ENCODE measurements at regions not wholly inside any gene's neighbourhood (a gene's known extent, or its start where the extent isn't known, plus 50 kb on each side); places are given as distances from the start of the nearest gene placed in this dataset.
"Not testable (repeated sequence)": the region's sequence is repeated elsewhere in the genome, so short reads cannot be mapped to it uniquely, and the experiment has no call there.

DNA sequence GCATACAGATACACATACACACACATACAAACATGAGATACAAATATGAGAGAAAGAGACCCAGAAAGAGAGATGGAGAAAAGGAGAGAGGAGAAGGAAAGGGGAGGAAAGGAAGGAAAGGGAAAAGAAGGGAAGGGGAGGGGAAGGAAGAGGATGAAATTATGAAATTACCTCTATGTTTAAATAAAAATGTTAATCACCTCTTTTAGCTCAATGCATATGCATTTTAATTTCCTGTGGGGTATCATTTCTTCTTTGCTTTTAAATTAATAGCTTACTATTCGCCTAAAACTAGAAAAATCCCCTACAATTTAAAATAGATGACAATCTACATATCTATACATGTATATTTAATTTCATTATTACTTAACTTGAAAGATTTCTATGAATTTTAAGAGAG is 958.0 kb upstream of the CNTN5 start:
- CTCF ChIA-PET, result no interaction called here
- peaks cover 10% of the 10 kb centered on the region for H3K9me3 Mint-ChIP-seq
- no peak overlapping the region for H3K4me3 Mint-ChIP-seq
- H3K36me3 Mint-ChIP-seq (ENCODE audit: low read depth), result no peaks in the 10 kb centered on the region
- H3K27ac Mint-ChIP-seq, result no peak overlapping the region
- DNase-seq, result no peak
- H3K27me3 Mint-ChIP-seq, result no peaks in the 10 kb centered on the region
- POLR2A ChIA-PET, result no interaction called here
- no peaks in the 10 kb centered on the region for H3K4me1 Mint-ChIP-seq

DNA sequence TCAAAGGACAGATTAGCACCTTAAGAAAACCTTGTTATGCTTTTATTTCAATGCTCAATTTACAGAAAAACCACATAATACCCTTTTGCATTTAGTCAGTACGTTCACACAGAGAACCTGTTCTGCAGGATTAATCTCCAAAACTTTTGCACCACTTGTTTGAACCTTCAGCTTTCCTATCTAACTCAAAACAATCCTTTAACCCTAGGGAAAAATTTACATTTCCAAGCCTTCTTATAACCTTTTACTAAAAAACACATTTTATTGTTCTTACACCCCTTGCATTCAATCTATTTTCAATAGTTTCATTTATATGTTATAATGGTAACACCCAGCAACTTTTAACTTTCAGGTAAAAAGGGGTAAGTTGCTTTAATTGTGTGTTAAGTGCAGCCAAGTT is 952.5 kb upstream of the CNTN5 start:
- H3K27me3 Mint-ChIP-seq, result no peaks in the 10 kb centered on the region
- H3K36me3 Mint-ChIP-seq (ENCODE audit: low read depth), result no peaks in the 10 kb centered on the region
- ChIA-PET POLR2A (no interaction called here), CTCF (no interaction called here)
- peaks cover 5% of the 10 kb centered on the region for H3K9me3 Mint-ChIP-seq
- H3K27ac Mint-ChIP-seq, result no peak overlapping the region
- DNase-seq, result no peak
- H3K4me1 Mint-ChIP-seq, result no peaks in the 10 kb centered on the region
- H3K4me3 Mint-ChIP-seq, result no peak overlapping the region

DNA sequence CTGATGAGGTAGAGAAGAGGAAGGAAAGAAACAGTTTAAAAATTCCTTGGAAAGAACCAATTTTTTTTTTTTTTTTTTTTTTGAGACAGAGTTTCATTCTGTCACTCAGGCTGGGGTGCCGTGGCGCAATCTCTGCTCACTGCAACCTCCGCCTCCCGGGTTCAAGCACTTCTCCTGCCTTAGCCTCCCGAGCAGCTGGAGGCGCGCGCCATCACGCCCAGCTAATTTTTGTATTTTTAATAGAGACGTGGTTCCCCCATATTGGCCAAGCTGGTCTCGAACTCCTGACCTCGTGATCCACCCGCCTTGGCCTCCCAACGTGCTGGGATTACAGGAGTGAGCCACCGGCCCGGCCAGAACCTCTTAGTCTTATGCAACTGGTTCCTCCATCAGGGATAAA is 951.6 kb upstream of the CNTN5 start:
- POLR2A ChIA-PET; H3K27ac Mint-ChIP-seq; H3K4me1 Mint-ChIP-seq; CTCF ChIA-PET; H3K27me3 Mint-ChIP-seq; H3K36me3 Mint-ChIP-seq (ENCODE audit: low read depth); H3K4me3 Mint-ChIP-seq; H3K9me3 Mint-ChIP-seq; DNase-seq: not testable (repeated sequence)

DNA sequence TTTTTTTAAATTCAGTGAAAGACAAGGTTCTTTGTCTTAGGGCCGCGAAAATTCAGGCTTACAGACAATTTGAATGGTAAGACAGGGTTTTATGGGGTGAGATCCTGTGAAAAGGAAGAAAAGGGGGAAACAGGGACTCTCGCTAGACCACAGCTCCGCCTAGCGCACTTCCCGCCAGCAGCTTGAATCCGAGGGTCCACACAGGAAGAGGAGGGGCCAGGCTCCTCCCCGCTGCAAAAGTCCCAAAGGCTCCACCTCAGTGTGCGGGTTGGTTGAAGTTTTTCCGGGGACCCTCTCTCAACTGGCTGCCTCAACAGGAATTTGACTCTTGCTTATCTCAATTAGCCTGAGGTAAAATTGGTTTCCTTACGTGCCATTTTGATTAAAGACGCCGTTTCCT is 950.9 kb upstream of the CNTN5 start:
- POLR2A ChIA-PET, result no interaction called here
- no peaks in the 10 kb centered on the region for H3K27me3 Mint-ChIP-seq
- H3K9me3 Mint-ChIP-seq, result peaks cover 5% of the 10 kb centered on the region
- DNase-seq, result no peak
- H3K4me1 Mint-ChIP-seq, result no peaks in the 10 kb centered on the region
- H3K27ac Mint-ChIP-seq, result no peak overlapping the region
- H3K36me3 Mint-ChIP-seq (ENCODE audit: low read depth), result no peaks in the 10 kb centered on the region
- no peak overlapping the region for H3K4me3 Mint-ChIP-seq
- CTCF ChIA-PET, result no interaction called here

DNA sequence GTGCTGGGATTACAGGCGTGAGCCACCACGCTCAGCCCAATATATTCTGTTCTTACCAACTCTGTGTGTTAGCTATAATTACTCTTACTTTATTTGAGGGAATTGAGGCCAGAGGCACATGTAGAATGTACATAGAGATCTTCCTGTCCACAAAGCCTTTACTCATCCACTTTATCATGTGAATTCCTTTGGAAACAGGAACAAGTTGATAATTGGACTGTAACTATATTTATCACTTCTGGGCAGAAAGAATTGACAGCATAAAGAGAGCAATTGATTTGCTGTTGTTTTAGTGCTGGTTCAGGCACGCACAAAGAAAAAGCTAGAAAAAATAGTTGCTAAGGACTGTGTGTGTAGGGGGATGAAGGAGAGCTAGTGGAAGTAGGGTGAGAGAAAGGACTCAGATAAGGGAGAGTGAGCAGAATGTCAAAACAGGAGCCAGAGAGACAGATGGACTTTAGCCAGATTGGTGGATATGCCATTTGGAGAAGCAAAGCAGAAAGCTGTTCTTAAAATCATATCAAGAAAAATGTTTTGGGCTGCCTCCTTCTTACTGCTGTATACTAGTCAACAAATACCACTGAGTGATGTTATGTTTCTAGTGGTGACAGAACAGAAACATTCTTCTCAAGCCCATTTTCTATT is 929.8 kb upstream of the CNTN5 start:
- DNase-seq, result no peak
- Mint-ChIP-seq H3K36me3 (ENCODE audit: low read depth) (no peaks in the 10 kb centered on the region), H3K27ac (no peak overlapping the region), H3K4me1 (no peaks in the 10 kb centered on the region), H3K4me3 (no peak overlapping the region), H3K27me3 (no peaks in the 10 kb centered on the region), H3K9me3 (peaks cover 14% of the 10 kb centered on the region)
- POLR2A ChIA-PET, result no interaction called here
- CTCF ChIA-PET, result no interaction called here

DNA sequence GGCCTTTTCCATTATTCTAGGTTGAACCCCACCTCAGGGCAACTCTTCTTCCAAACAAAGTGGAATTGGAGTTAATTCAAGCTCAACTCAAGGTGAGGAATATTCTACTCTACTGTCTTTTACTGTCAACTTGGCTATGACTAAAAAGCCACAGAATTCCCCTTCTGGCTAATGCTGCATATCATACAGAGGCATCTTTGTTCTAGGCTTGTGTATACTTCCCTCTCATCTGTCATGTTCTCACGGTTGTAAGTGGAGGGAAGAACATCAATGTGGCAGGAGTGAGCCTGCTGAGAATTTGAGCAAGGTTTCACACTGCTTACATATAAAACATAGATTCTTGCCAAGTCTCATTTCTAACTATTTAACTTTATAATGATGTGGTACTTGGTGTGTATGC is 921.4 kb upstream of the CNTN5 start:
- no peaks in the 10 kb centered on the region for H3K36me3 Mint-ChIP-seq (ENCODE audit: low read depth)
- POLR2A ChIA-PET, result no interaction called here
- no peak overlapping the region for H3K27ac Mint-ChIP-seq
- no peak overlapping the region for H3K4me3 Mint-ChIP-seq
- no peaks in the 10 kb centered on the region for H3K4me1 Mint-ChIP-seq
- CTCF ChIA-PET, result no interaction called here
- H3K9me3 Mint-ChIP-seq, result peaks cover 8% of the 10 kb centered on the region
- DNase-seq, result no peak
- H3K27me3 Mint-ChIP-seq, result no peaks in the 10 kb centered on the region

DNA sequence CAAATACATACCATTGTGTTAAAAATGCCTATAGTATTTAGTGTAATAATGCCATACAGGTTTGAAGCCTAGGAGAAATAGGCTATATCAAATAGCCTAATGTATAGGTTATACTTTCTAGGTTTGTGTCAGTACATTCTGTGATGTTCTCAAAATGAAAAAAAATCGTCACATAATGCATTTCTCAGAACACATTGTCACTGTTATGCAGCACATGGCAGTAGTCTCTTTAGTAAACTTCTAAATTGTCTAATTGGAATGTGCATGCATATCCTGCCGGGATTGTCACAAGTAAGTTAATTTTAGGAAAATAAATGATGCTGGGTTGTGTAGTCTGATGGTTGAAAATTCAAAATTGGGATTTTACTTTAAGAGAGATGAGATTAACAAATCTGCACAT is 920.1 kb upstream of the CNTN5 start:
- ChIA-PET CTCF (no interaction called here), POLR2A (no interaction called here)
- Mint-ChIP-seq H3K4me3 (no peak overlapping the region), H3K9me3 (peaks cover 8% of the 10 kb centered on the region), H3K36me3 (ENCODE audit: low read depth) (no peaks in the 10 kb centered on the region), H3K27me3 (no peaks in the 10 kb centered on the region), H3K27ac (no peak overlapping the region), H3K4me1 (no peaks in the 10 kb centered on the region)
- DNase-seq, result no peak

DNA sequence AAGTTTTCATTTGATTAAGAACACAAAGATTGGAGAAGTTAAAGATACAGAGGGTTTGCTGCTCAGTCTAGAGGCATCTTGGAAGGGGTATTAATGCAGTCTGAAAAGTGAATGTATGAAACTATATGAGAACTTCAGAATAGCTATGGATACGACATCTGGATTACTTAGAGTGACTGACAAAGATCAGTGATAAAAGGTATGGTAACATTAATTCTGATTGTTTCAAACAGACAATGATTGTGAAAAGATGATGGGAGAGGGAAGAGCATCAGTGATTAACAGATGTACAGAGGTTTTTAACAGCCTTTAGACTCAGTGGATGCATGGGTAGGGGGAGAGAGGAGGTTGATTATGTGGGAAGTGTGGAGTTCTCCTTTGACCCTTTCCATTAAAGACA is 919.4 kb upstream of the CNTN5 start:
- DNase-seq, result no peak
- ChIA-PET CTCF (no interaction called here), POLR2A (no interaction called here)
- Mint-ChIP-seq H3K27me3 (no peaks in the 10 kb centered on the region), H3K36me3 (ENCODE audit: low read depth) (no peaks in the 10 kb centered on the region), H3K4me3 (no peak overlapping the region), H3K27ac (no peak overlapping the region), H3K4me1 (no peaks in the 10 kb centered on the region), H3K9me3 (peaks cover 8% of the 10 kb centered on the region)

DNA sequence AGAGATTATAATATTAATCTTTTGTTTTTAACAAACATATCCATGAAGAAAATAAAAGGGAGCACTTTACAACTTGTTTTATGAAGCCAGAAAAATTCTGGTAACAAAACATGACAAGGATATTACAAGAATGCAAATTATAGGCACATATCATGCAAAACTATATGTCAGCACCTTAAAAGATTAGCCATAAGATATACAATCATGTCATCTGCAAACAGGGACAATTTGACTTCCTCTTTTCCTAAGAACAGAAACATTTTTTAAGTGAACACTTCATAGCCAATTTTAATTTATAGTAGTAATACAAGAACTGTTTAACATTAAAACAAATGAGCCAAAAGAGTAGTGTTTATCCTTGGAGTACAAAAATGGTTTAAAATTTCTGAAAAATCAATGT is 916.5 kb upstream of the CNTN5 start:
- DNase-seq, result no peak
- H3K9me3 Mint-ChIP-seq, result peaks cover 3% of the 10 kb centered on the region
- CTCF ChIA-PET, result no interaction called here
- H3K36me3 Mint-ChIP-seq (ENCODE audit: low read depth), result no peaks in the 10 kb centered on the region
- no peaks in the 10 kb centered on the region for H3K4me1 Mint-ChIP-seq
- POLR2A ChIA-PET, result no interaction called here
- H3K4me3 Mint-ChIP-seq, result no peak overlapping the region
- H3K27ac Mint-ChIP-seq, result no peak overlapping the region
- no peaks in the 10 kb centered on the region for H3K27me3 Mint-ChIP-seq

DNA sequence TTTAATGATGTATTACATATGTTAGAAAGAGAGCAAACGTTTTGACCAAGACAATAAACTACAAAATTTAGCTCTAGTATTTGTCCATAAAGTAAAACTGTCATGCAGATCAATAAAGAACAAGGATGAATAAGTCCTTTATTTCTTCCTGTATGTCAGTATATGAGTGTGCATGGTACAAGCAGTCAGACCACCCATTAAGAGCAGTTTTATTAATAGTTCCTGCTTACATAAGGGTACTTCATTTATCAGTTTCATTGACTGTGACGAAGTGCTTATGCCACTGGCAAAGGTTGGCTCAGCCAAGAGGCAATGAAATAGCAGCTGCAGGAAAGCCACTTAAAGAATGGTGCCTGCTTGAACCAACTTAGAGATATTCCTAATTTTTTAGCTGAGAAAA is 913.0 kb upstream of the CNTN5 start:
- H3K27me3 Mint-ChIP-seq, result no peaks in the 10 kb centered on the region
- no peaks in the 10 kb centered on the region for H3K4me1 Mint-ChIP-seq
- H3K36me3 Mint-ChIP-seq (ENCODE audit: low read depth), result no peaks in the 10 kb centered on the region
- DNase-seq, result no peak
- ChIA-PET POLR2A (no interaction called here), CTCF (no interaction called here)
- H3K4me3 Mint-ChIP-seq, result no peak overlapping the region
- peaks cover 8% of the 10 kb centered on the region for H3K9me3 Mint-ChIP-seq
- no peak overlapping the region for H3K27ac Mint-ChIP-seq

DNA sequence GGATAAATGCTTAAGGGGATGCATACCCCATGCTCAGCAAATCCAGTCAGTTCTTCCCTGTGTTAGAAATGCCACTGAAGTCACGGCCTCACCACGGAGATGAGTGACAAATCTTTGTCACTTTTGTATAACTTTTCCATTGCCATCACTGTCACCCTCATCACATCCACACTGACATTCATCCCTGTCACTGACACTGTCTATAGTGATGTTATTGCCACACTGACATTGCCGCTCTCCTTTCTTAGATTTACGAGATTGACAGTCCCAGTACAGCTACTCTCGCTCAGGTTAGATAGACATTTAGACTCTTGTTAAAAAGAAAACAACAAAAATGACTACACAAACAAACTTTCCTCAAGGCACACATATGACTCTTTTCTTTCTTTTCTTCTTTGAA is 910.7 kb upstream of the CNTN5 start:
- no peak for DNase-seq
- H3K9me3 Mint-ChIP-seq, result peaks cover 8% of the 10 kb centered on the region

DNA sequence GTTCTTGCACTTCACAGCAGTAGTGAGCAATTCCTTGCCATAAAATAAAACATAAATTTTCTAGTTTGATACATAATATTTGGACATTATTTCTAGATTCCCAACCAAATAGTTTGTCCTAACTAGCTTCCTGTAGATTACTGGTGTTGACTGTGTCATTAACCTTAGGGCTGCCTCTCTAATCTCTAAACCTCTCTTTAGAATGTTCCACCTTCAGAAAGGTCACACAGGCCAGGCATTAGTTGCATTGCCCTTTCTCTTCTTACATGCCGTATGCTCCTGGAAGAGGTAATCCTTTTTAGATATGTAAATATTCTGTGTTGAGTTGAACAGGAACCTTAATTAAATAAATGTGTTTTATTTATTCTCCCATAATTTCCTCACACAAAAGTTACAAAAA is 904.9 kb upstream of the CNTN5 start:
- ChIA-PET CTCF (no interaction called here), POLR2A (no interaction called here)
- H3K4me3 Mint-ChIP-seq, result no peak overlapping the region
- no peaks in the 10 kb centered on the region for H3K4me1 Mint-ChIP-seq
- no peak for DNase-seq
- peaks cover 15% of the 10 kb centered on the region for H3K9me3 Mint-ChIP-seq
- no peaks in the 10 kb centered on the region for H3K27me3 Mint-ChIP-seq
- no peaks in the 10 kb centered on the region for H3K36me3 Mint-ChIP-seq (ENCODE audit: low read depth)
- no peak overlapping the region for H3K27ac Mint-ChIP-seq

More for the DNA sequence above, 910.7 kb upstream of the CNTN5 start:
- no peaks in the 10 kb centered on the region for H3K36me3 Mint-ChIP-seq (ENCODE audit: low read depth)
- H3K4me3 Mint-ChIP-seq, result no peak overlapping the region
- H3K27ac Mint-ChIP-seq, result no peak overlapping the region
- ChIA-PET CTCF (no interaction called here), POLR2A (no interaction called here)
- no peaks in the 10 kb centered on the region for H3K27me3 Mint-ChIP-seq
- no peaks in the 10 kb centered on the region for H3K4me1 Mint-ChIP-seq

DNA sequence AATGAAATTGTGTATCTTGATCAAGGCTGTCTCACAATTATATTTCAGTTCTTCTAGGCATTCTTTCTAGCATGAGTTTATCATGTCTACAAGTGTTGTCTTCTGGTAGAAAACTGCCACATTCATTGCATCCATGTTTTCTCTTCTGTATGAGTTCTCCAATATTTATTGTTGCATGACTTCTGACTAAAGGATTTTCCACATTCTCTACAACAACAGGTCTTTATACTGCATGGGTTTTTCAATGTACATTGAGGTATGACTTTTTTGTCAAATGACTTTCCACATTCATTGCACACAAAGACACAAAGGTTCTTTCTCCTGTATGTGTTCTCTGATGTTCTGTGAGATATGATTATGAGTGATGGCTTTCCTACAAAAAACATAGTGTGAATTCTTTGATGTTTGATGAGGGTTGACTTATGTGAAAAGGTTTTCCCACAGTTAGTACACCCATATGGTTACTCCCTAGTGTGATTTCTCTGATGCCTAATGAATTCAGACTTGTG is 890.6 kb upstream of the CNTN5 start:
- peaks cover 26% of the 10 kb centered on the region for H3K9me3 Mint-ChIP-seq
- H3K27me3 Mint-ChIP-seq, result no peaks in the 10 kb centered on the region
- H3K36me3 Mint-ChIP-seq (ENCODE audit: low read depth), result no peaks in the 10 kb centered on the region
- DNase-seq, result no peak
- POLR2A ChIA-PET, result no interaction called here
- CTCF ChIA-PET, result no interaction called here
- H3K4me3 Mint-ChIP-seq, result no peak overlapping the region
- H3K27ac Mint-ChIP-seq, result no peak overlapping the region
- no peaks in the 10 kb centered on the region for H3K4me1 Mint-ChIP-seq

DNA sequence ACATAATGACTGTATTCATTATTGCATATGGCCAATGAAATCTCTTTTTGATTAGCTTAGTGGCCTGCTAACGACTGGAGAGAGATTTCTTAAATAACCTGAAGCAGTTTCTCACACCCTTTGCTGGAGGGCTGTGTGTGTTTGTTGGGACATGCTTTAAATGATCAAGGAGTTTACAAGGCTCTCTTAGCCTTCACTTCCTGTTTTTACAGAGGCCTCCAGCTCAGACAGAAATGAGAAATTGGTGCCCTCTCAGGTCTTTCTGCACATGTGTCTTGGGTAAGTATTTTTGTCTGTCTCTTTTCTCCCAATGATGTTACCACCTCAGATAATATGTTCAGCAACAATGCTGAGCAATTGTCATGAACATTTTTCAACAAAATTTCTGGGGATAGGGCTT is 884.4 kb upstream of the CNTN5 start:
- DNase-seq, result no peak
- Mint-ChIP-seq H3K9me3 (peaks cover 6% of the 10 kb centered on the region), H3K27ac (no peak overlapping the region), H3K36me3 (ENCODE audit: low read depth) (no peaks in the 10 kb centered on the region), H3K4me1 (no peaks in the 10 kb centered on the region), H3K4me3 (no peak overlapping the region), H3K27me3 (no peaks in the 10 kb centered on the region)
- ChIA-PET CTCF (no interaction called here), POLR2A (no interaction called here)

DNA sequence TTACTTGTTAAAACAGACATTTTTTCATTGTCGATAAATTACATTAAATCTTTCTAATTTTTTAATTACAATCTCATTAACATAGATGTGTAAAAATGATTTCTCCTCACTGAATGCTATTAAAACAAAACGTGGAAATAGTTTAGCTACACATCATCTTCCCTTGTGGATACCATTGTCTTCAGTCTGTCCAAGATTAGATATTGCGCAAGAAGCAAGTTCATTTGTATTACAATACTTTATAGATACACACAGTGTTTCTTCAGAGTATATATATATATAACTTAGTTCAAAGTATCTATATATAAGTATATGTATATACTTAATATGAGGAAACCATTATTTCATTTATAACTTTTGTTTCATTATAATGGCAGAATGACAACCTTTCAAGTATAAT is 883.3 kb upstream of the CNTN5 start:
- no peak for DNase-seq
- H3K9me3 Mint-ChIP-seq, result peaks cover 4% of the 10 kb centered on the region
- ChIA-PET CTCF (no interaction called here), POLR2A (no interaction called here)
- no peaks in the 10 kb centered on the region for H3K36me3 Mint-ChIP-seq (ENCODE audit: low read depth)
- no peak overlapping the region for H3K4me3 Mint-ChIP-seq
- no peaks in the 10 kb centered on the region for H3K4me1 Mint-ChIP-seq
- no peak overlapping the region for H3K27ac Mint-ChIP-seq
- no peaks in the 10 kb centered on the region for H3K27me3 Mint-ChIP-seq

Measured in activated CD4-positive, alpha-beta memory T cell treated with anti-CD3 and anti-CD28 coated beads, Interleukin-2, amount 10 ng/mL, durations not matched to agents 7 days and 5 days (primary cell).